HG03066 (cell line): ENCODE measurements at regions not wholly inside any gene's neighbourhood (a gene's known extent, or its start where the extent isn't known, plus 50 kb on each side); places are given as distances from the start of the nearest gene placed in this dataset.
A peak's percentile ranks its signal among the peaks of the same experiment; 100 is the strongest.

ENCODE experiments used
- ATAC-seq: cut with Tn5 transposase; IDR thresholded peaks from one replicate; pipeline ENCODE4 v1.9.1; 2021; ENCODE audit warnings: low read depth; ENCODE audit not compliant: unreplicated experiment

GRCh38 chr6:137933696-137934095, 66.6 kb downstream of the TNFAIP3 start:
- no peak for ATAC-seq

DNA sequence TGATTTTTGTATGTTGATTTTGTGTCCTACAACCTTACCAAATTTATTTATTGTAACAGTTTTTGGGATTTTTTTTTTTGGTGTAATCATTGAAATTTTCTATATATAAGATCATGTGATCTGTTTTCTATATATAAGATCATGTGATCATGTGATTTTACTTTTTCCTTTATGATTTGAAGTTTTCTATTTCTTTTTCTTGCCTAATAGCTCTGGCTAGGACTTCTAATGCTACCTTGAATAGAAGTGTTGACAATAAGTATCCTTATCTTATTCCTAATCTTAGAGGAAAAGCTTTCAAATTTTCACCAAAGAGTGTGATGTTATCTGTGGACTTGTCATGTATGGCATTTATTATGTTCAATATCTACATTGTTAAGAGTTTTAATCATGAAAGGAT, 69.7 kb downstream of the TNFAIP3 start:
- no peak for ATAC-seq

- ATAC-seq, result no peak
Observed at GRCh38 chr6:137937834-137938233, 70.8 kb downstream of the TNFAIP3 start.

DNA sequence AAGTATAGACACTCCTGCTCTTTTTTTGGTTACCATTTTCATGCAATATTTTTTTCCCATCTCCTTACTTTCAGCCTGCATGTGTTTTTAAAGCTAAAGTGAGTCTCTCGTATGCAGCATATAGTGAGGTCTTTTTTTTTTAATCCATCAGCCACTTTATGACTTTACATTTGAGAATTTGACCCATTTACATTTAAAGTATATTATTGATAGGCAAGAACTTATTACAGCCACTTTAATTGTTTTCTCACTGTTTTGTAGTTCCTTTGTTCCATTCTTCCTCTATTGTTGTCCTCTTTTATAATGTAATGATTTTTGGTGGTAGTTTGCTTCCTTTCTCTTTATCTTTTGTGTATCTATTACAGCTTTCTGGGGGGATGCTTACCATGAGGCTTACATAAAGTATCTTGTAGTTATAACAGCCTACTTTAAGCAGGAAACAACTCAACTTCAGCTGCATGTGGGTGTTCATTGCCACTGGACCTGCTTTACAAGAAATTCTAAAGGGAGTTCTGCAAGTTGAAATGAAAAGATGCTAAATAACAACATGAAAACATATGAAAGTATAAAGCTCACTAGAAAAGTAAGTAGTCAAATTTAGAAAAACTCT, 71.8 kb downstream of the TNFAIP3 start:
- no peak for ATAC-seq

GRCh38 chr6:137941995-137942394, 74.9 kb downstream of the TNFAIP3 start:
- ATAC-seq, result no peak

DNA sequence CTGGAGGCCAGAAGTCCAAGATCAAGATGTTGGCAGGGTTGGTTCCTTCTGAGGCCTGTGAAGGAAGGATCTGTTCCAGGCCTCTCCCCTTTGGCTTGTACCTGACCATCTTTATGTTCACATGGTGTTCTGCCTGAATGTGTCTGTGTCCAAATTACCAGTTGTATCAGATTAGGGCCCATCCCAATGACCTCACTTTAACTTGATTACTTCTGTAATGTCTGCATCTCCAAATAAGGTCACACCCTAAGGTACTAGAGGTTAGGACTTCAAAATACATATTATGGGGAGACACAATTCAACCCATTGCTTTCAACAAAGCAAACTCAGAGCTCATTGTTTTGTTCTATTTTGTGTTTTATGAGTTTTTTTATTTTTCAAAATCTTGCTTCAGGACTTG, 75.7 kb downstream of the TNFAIP3 start:
- no peak for ATAC-seq

DNA sequence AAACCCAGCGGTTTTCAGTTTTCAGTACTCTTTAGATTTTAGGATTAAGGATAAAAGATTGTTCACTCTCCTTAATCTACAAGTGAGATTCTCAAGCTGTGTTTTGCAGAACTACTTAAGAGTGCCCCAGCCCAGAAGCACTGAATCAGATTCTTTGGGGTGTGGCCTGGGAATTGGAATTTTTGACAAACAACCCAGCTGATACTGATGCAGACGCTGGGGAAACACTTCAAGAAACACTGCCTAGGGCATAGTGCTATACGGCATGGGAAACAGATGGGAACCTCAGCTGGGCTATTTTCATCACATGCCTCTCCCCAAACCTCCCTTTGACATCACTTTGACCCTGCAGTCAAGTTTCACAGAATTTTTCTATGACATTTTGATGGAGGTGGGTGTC, 77.3 kb downstream of the TNFAIP3 start:
- peak; percentile 5 for ATAC-seq

DNA sequence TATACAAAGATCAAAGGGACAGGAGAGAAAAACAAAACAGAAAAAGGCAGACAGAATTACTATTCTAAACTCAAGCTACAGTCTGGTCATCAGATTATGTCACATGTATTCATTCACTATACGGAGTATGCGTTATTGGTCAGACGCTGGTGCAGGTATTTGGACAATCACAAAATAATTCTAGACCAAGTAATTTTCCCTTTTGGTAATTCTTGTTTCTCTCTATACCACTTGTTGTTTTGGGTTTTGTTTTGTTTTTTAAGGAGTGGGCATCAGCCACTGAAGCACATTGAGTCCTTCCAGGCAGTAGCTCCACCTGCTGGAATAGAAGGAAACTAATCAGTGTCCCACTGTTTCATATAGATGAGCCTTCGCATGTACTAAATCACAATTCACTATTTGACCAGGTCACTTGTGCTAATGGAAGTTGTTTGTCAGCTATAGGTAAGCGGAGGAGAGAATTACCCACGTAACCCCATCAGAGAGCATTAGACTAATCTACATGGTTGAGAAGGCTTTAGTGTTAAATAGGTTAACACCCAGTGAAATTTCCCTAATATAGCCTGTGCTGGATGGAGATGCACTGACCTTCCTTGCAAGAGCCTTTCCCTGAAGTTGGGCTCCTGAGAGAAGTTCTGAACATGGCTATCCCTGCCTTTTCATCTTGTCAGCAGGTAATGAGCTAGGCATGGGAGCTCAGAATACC, 77.9 kb downstream of the TNFAIP3 start:
- peak; percentile 43 for ATAC-seq

- ATAC-seq, result peak; percentile 55
Observed at GRCh38 chr6:137949686-137950390, 82.8 kb downstream of the TNFAIP3 start.

DNA sequence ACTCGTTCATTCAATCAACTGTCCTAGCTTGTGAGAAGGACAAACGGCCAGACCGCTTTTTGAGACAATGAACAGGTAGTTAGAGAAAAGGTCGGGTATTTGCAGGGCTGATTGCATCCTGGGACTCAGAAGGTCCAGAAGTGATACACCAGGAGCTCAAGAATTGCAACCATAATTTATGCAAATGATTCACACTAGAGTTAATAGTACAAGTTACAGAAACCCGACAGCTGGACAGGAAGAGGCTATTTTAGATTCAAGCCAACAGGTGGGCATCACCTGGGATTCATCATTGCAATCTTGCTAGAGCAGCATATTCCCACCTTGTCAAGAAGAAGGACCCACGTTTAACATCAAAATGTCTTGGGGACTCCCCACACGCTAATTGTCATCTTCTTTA, 83.5 kb downstream of the TNFAIP3 start:
- ATAC-seq, result peak; percentile 48

GRCh38 chr6:137951064-137951597, 84.1 kb downstream of the TNFAIP3 start:
- peak; percentile 67 for ATAC-seq

GRCh38 chr6:137952247-137952646, 85.2 kb downstream of the TNFAIP3 start:
- no peak for ATAC-seq

- no peak for ATAC-seq
Observed at GRCh38 chr6:137953761-137954160, 86.7 kb downstream of the TNFAIP3 start.

- ATAC-seq, result no peak
Observed at GRCh38 chr6:137954253-137954652, 87.2 kb downstream of the TNFAIP3 start.

DNA sequence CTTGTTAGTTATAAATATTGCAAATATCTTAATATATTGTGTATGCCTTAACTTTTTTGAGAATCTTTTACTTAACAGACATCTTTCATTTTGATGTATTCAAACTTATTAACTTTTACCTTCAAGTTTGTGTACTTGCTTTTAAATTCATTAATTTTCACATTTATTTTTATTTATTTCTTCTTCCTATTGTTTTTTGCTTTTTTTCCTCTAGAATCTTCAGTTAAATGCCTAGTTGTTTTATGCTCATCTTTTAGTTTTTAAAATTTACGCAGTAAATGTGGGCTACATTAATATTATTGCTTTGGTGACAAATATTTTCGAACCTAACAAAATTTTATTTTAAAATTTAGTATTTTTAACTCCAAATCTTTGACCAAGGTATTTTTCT, 89.0 kb downstream of the TNFAIP3 start:
- ATAC-seq, result no peak

DNA sequence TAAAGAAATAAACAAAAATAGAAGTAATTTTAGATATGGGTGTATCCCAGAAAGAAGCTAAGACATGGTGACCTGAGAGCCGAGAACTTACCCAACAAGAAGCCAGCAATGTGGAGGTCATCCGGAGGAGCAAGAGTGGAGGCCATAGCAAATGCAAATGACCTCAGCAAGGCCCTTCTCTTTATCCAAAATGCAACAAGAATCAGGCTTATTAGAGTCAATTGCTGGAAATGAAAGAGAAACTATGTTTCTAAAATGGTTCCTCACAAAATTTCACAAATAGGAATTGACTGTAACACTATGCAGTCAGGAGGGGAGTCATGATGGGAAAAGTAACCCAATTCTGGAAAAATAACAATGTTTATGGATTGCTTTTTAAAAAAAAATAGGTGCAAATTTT, 90.4 kb downstream of the TNFAIP3 start:
- no peak for ATAC-seq

GRCh38 chr6:137958811-137959565, 91.9 kb downstream of the TNFAIP3 start:
- ATAC-seq, result no peak

DNA sequence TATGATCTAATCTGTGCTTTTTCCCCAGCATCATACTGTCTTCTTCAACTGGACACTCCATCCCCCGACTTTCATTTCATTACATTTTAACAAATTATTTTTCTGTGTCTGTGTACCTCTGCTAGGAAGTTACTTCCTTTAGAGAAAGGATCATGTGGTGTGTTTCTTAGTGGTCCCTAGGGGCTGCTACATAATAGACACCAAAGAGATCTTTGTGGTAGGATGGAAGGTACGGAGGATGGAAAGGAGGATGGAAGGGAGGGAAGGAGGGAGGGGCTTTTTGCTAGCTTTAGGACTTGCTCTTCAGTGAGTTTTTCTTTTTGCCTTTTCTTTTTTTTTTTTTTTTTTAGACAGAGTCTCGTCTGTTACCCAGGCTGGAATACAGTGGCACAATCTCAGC, 95.7 kb downstream of the TNFAIP3 start:
- ATAC-seq, result no peak

DNA sequence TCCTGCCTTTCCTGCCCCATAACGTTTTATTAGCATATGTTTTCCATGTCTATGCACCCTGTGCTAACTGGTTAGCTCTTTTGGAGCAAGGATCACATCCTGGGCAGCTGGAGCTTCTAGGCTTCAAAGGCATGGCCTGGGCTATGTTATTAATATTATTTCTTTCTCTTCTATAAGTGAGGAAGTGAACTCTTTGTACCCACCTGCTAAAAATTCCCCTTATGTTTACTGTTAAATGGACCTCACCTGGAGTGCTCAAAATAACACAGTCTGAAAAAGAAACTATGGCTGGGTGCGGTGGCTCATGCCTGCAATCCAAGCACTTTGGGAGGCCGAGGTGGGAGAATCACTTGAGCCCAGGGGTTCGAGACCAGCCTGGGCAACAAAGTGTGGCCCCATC, 97.8 kb downstream of the TNFAIP3 start:
- no peak for ATAC-seq

- no peak for ATAC-seq
Observed at GRCh38 chr6:137967689-137968454, 100.8 kb downstream of the TNFAIP3 start.
